ENCODE measurements at regions not wholly inside any gene's neighbourhood (a gene's known extent, or its start where the extent isn't known, plus 50 kb on each side); places are given as distances from the start of the nearest gene placed in this dataset.

- TF ChIP-seq POLR2A (IDR thresholded peaks at IDR 0.05) (no peak), CTCF (IDR thresholded peaks at IDR 0.05) (no peak)
Measured at GRCh38 chr4:38223782-38224236, 263.6 kb downstream of the PTTG2 start.

Data from Peyer's patch (tissue), 4 donors.